Fibroblast of upper back skin (primary cell): ENCODE measurements at regions not wholly inside any gene's neighbourhood (a gene's known extent, or its start where the extent isn't known, plus 50 kb on each side); places are given as distances from the start of the nearest gene placed in this dataset.
A peak's percentile ranks its signal among the peaks of the same experiment; 100 is the strongest.

ENCODE experiments used
- DNase-seq: peaks from one replicate; pipeline ENCODE4 v3.0.0-alpha.2; 2013

GRCh38 chr1:229098903-229099578 lies 171.9 kb upstream of the RAB4A start:
- no peak for DNase-seq

GRCh38 chr1:229101011-229101871 lies 169.7 kb upstream of the RAB4A start:
- DNase-seq, result no peak

GRCh38 chr1:229102741-229103391 lies 168.0 kb upstream of the RAB4A start:
- DNase-seq, result no peak

- DNase-seq, result no peak
These were observed 166.3 kb upstream of the RAB4A start for GRCh38 chr1:229104654-229105053.

- no peak for DNase-seq
These were observed 165.8 kb upstream of the RAB4A start for GRCh38 chr1:229105109-229105508.

GRCh38 chr1:229105822-229106525 lies 164.9 kb upstream of the RAB4A start:
- no peak for DNase-seq

- DNase-seq, result no peak
These were observed 164.3 kb upstream of the RAB4A start for GRCh38 chr1:229106526-229107125.

- DNase-seq, result no peak
These were observed 163.6 kb upstream of the RAB4A start for GRCh38 chr1:229107304-229107815.

GRCh38 chr1:229107972-229108371 lies 162.9 kb upstream of the RAB4A start:
- no peak for DNase-seq

GRCh38 chr1:229108598-229109201 lies 162.2 kb upstream of the RAB4A start:
- DNase-seq, result no peak

- DNase-seq, result no peak
These were observed 161.6 kb upstream of the RAB4A start for GRCh38 chr1:229109320-229109761.

GRCh38 chr1:229110986-229111385 lies 159.9 kb upstream of the RAB4A start:
- no peak for DNase-seq

- no peak for DNase-seq
These were observed 159.1 kb upstream of the RAB4A start for GRCh38 chr1:229111703-229112319.

- DNase-seq, result no peak
These were observed 157.9 kb upstream of the RAB4A start for GRCh38 chr1:229112832-229113548.

- DNase-seq, result peak; percentile 57
These were observed 156.6 kb upstream of the RAB4A start for GRCh38 chr1:229114315-229114714.

- DNase-seq, result peak; percentile 30
These were observed 156.0 kb upstream of the RAB4A start for GRCh38 chr1:229114850-229115365.

GRCh38 chr1:229116114-229116513 lies 154.8 kb upstream of the RAB4A start:
- no peak for DNase-seq

- no peak for DNase-seq
These were observed 153.1 kb upstream of the RAB4A start for GRCh38 chr1:229117664-229118300.

- DNase-seq, result no peak
These were observed 152.3 kb upstream of the RAB4A start for GRCh38 chr1:229118477-229119061.

GRCh38 chr1:229119161-229119560 lies 151.8 kb upstream of the RAB4A start:
- no peak for DNase-seq
